Mucosa of descending colon (tissue), 3 donors: ENCODE measurements at regions not wholly inside any gene's neighbourhood (a gene's known extent, or its start where the extent isn't known, plus 50 kb on each side); places are given as distances from the start of the nearest gene placed in this dataset.

Source experiments
- ATAC-seq: fragments of 200-7000 bp; cut with Tn5 transposase; one replicate; pipeline ENCODE4 v1.9.1; 2020; ENCODE audit warnings: mild to moderate bottlenecking, moderate library complexity
- DNase-seq, 3 donors: peaks; one replicate each; pipeline ENCODE4 v3.0.0-alpha.2; 2020
- H3K36me3 ChIP-seq: fragments of 200-600 bp; one replicate; pipeline ENCODE4 v1.8.0; 2021; ENCODE audit warnings: low read depth, mild to moderate bottlenecking
- H3K4me1 ChIP-seq: fragments of 200-600 bp; one replicate; pipeline ENCODE4 v1.8.0; 2021; ENCODE audit warnings: low read depth, mild to moderate bottlenecking
- H3K4me3 ChIP-seq: fragments of 200-600 bp; one replicate; pipeline ENCODE4 v1.8.0; 2021; ENCODE audit warnings: mild to moderate bottlenecking
- H3K9me3 ChIP-seq: fragments of 200-600 bp; one replicate; pipeline ENCODE4 v1.8.0; 2021; ENCODE audit warnings: mild to moderate bottlenecking
- intact Hi-C, 2 donors: fragments of 100-400 bp; cut with DNase I in 1 of 2; cut with micrococcal nuclease in 1 of 2; formaldehyde crosslinking; loops; one replicate each; pipeline versions ENCODE4 v1.11.0 to v1.11.1; 2022; cut with DNase I, micrococcal nuclease
- TF ChIP-seq, protein P1 (sequence below): fragments of 200-600 bp; IDR thresholded peaks from one replicate; pipeline ENCODE4 v1.8.0; 2022; ENCODE audit warnings: antibody characterized with exemption, mild to moderate bottlenecking
- donor health status: DM: no; HTN: no; CAD: no; lungs with moderate emphysema.
- donor health status: DM: no; HTN: no; CAD: no.
- donor health status: DM: no; HTN: yes; CAD: no.

DNA sequence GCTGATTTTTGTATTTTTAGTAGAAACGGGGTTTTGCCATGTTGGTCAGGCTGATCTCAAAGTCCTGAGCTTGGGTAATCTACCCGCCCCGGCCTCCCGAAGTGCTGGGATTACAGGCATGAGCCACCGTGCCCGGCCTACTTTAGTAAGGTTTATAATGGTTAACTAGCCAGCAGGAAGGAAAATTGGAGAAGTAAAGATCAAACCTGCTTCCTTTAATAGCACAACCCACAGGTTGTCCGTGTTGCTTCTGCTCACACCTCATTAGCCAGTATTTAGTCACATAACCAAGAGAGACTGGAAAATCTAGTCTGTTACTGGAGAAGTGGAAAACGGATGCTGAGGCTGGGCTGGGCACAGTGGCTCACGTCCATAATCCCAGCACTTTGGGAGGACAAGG, 51.9 kb upstream of the TBL1XR1 start:
- intact Hi-C loops: no loop called here

DNA sequence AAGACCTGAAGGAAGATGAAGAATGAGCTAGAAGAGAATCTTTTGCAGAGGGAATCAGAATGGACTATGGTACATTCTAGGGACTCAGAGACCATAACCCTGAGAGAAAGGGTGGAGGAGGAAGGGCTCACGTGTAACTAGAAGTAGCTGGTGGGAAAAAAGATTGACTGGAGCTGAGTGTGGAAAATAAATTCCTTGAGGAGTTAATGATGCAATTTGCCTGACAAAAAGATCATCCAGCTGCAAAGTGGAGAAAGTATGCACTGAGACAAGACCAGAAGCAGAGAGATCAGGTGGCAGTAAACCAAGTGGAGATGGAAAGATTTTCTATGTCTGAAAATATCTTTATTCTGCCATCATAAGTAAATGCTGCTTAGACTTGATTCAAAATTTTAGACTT, 52.9 kb upstream of the TBL1XR1 start:
- intact Hi-C loops: no loop called here
- ATAC-seq (no peak), DNase-seq (no peak)
- Histone ChIP-seq H3K36me3 (no peaks in the 10 kb centered on the region), H3K4me3 (no peak overlapping the region), H3K4me1 (peaks cover 8% of the 10 kb centered on the region), H3K9me3 (no peaks in the 10 kb centered on the region)
- TF ChIP-seq, protein P1, sequence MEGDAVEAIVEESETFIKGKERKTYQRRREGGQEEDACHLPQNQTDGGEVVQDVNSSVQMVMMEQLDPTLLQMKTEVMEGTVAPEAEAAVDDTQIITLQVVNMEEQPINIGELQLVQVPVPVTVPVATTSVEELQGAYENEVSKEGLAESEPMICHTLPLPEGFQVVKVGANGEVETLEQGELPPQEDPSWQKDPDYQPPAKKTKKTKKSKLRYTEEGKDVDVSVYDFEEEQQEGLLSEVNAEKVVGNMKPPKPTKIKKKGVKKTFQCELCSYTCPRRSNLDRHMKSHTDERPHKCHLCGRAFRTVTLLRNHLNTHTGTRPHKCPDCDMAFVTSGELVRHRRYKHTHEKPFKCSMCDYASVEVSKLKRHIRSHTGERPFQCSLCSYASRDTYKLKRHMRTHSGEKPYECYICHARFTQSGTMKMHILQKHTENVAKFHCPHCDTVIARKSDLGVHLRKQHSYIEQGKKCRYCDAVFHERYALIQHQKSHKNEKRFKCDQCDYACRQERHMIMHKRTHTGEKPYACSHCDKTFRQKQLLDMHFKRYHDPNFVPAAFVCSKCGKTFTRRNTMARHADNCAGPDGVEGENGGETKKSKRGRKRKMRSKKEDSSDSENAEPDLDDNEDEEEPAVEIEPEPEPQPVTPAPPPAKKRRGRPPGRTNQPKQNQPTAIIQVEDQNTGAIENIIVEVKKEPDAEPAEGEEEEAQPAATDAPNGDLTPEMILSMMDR: no peak

More for the DNA sequence above, 51.9 kb upstream of the TBL1XR1 start:
- H3K4me1 ChIP-seq: peaks cover 8% of the 10 kb centered on the region
- ATAC-seq: peak; percentile 88
- TF ChIP-seq, protein P1: no peak
- H3K36me3 ChIP-seq: no peaks in the 10 kb centered on the region
- H3K9me3 ChIP-seq: no peaks in the 10 kb centered on the region
- no peak overlapping the region for H3K4me3 ChIP-seq
- peak; percentile 58 to 73 (median 72) for DNase-seq

DNA sequence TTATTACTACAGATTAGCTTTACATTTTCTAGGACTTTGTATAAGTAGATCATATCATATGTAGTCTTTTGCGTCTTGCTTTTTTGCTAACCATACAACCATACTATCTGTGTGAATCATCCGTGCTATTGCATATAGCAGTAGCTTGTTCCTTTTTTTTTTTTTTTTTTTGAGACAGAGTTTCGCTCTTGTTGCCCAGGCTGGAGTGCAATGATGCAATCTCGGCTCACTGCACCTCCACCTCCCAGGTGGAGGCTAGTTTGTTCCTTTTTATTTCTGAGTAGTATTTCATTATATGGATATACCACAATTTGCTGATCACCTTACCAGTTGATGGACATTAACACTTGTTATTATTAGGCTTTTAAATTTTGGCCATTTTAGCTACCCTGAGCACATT, 54.5 kb upstream of the TBL1XR1 start:
- H3K9me3 ChIP-seq: no peaks in the 10 kb centered on the region
- ATAC-seq (peak; percentile 33), DNase-seq (no peak)
- H3K4me3 ChIP-seq: no peak overlapping the region
- intact Hi-C loops: no loop called here
- H3K36me3 ChIP-seq: no peaks in the 10 kb centered on the region
- TF ChIP-seq, protein P1: no peak
- peaks cover 8% of the 10 kb centered on the region for H3K4me1 ChIP-seq

DNA sequence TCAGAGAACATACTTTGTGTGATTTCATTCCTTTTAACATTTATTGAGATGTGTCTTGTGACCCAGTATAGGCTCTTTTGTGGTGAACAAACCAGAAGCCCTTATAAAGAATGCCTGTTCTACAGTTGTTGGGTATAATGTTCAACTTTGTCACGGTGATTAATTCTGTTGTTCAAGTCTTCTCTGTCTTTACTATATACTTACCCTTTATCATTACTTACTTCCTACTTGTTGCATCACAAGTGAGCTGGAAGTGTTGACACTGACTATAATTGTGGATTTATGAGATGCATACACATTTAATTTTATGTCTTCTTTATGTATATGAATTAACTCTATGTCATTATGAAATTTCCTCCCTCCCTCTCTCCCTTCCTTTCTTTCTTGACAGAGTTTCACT, 59.7 kb upstream of the TBL1XR1 start:
- Histone ChIP-seq H3K36me3 (no peaks in the 10 kb centered on the region), H3K9me3 (no peaks in the 10 kb centered on the region), H3K4me1 (no peaks in the 10 kb centered on the region), H3K4me3 (no peak overlapping the region)
- intact Hi-C loops: no loop called here
- TF ChIP-seq, protein P1: no peak
- no peak for DNase-seq
- ATAC-seq: peak; percentile 59

DNA sequence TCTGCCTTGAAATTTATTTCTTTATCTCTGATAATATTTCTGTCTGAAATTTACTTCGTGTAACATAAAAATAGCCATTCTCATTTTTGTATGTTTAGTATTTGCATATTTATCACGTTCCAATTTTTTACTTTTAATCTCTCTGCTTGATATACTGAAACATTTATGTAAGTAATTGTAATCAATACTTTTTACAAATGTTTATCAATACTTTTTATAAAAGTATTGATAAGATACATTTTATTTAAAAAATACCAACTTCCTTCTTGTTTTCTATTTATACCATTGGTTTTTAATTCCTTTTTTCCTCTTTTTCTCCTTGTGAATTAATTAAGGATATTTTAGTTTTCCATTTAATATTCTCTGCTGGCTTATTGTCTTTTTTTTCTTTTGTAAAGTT, 60.3 kb upstream of the TBL1XR1 start:
- Histone ChIP-seq H3K4me3 (no peak overlapping the region), H3K4me1 (no peaks in the 10 kb centered on the region), H3K36me3 (no peaks in the 10 kb centered on the region), H3K9me3 (no peaks in the 10 kb centered on the region)
- DNase-seq (no peak), ATAC-seq (no peak)
- TF ChIP-seq, protein P1: no peak
- intact Hi-C loops: no loop called here

DNA sequence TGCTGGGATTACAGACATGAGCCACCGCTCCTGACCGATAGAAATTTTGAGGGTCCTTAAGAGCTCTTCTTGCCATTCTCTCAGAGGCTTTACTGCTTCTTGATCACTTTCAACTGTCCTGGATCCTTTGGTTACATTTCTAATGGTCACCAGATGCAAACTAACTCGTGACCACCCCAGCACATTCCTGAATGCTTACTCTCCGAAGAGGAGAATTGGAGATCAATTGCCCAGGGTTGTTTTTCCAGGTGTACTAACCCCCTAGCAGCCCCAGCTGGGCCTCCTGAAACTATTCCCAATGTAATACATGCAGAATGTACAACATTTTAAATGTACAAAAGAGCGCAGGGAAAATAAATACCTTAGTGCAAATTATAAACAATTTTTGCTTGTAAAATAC, 65.1 kb upstream of the TBL1XR1 start:
- Histone ChIP-seq H3K4me1 (no peaks in the 10 kb centered on the region), H3K9me3 (no peaks in the 10 kb centered on the region), H3K36me3 (no peaks in the 10 kb centered on the region), H3K4me3 (no peak overlapping the region)
- ATAC-seq (no peak), DNase-seq (no peak)
- intact Hi-C loops: no loop called here
- TF ChIP-seq, protein P1: no peak
